Gastroesophageal sphincter (tissue), 4 donors: ENCODE measurements at regions not wholly inside any gene's neighbourhood (a gene's known extent, or its start where the extent isn't known, plus 50 kb on each side); places are given as distances from the start of the nearest gene placed in this dataset.

Source experiments
- ATAC-seq: fragments of 150-250 bp; one replicate; pipeline ENCODE4 v1.9.1; 2016; ENCODE audit warnings: mild to moderate bottlenecking, moderate library complexity
- H3K27ac ChIP-seq, 4 donors: fragments of 200-600 bp; sonication (generic) in 3 of 4; 1 replicate in 3 of 4; 2 replicates in 1 of 4; pipeline ENCODE4 v1.5.1; 2016 to 2019
- H3K27me3 ChIP-seq: fragments of 200-600 bp; sonication (generic); one replicate; pipeline ENCODE4 v1.5.1; 2019
- H3K36me3 ChIP-seq, 2 donors: fragments of 200-600 bp; sonication (generic); one replicate each; pipeline ENCODE4 v1.5.1; 2019; ENCODE audit warnings: control low read depth in 1 of 2
- H3K4me1 ChIP-seq, 3 donors: fragments of 200-600 bp; sonication (generic); 1 replicate in 2 of 3; 2 replicates in 1 of 3; pipeline ENCODE4 v1.5.1; 2016 to 2019; ENCODE audit warnings: control low read depth in 2 of 3
- H3K4me3 ChIP-seq, 2 donors: fragments of 200-600 bp; sonication (generic); one replicate each; pipeline ENCODE4 v1.5.1; 2019; ENCODE audit warnings: mild to moderate bottlenecking in 1 of 2, moderate library complexity in 1 of 2
- H3K9me3 ChIP-seq, 3 donors: fragments of 200-600 bp; sonication (generic); one replicate each; pipeline ENCODE4 v1.5.1; 2017 to 2019; ENCODE audit warnings: control low read depth in 2 of 3
- CTCF ChIP-seq, 4 experiments: fragments of 200-600 bp in 2 of 4; fragments of 450-650 bp in 2 of 4; sonication (generic) in 1 of 4; IDR thresholded peaks; one replicate each; pipeline ENCODE4 v1.5.1; 2017 to 2019; ENCODE audit warnings: antibody characterized with exemption in 4 of 4, mild to moderate bottlenecking in 2 of 4, moderate library complexity in 2 of 4
- EP300 ChIP-seq: sonication (generic); formaldehyde crosslinking; IDR thresholded peaks from one replicate; pipeline ENCODE4 v1.6.1; 2017; ENCODE audit warnings: antibody characterized with exemption, mild to moderate bottlenecking
- POLR2A ChIP-seq, 2 donors: fragments of 450-650 bp; IDR thresholded peaks; one replicate each; pipeline ENCODE4 v1.6.1; 2017; ENCODE audit warnings: antibody characterized with exemption in 2 of 2, mild to moderate bottlenecking in 2 of 2, moderate library complexity in 1 of 2
- POLR2AphosphoS5 ChIP-seq: sonication (generic); formaldehyde crosslinking; IDR thresholded peaks from one replicate; pipeline ENCODE4 v1.6.1; 2017; ENCODE audit warnings: antibody characterized with exemption
- WGBS, 2 donors: methylation state at CpG; one replicate each; pipeline ENCODE4 v1.1.5; 2018; ENCODE audit warnings: low coverage in 1 of 2; 5-methylcytosine and 5-hydroxymethylcytosine counted together

- 34 to 36% methylated on average over 3 of the region's 3 CpGs for WGBS, 2 donors
- Histone ChIP-seq H3K27me3 (no peaks in the 10 kb centered on the region), H3K36me3 (no peaks in the 10 kb centered on the region), H3K9me3 (no peaks in the 10 kb centered on the region), H3K27ac (no peak overlapping the region), H3K4me1 (peaks cover 0 to 6% (median 0%) of the 10 kb centered on the region in 3 donors), H3K4me3 (no peak overlapping the region)
- no peak for TF ChIP-seq POLR2AphosphoS5
- TF ChIP-seq CTCF (IDR thresholded peaks at IDR 0.05), result no peak
- TF ChIP-seq EP300, result no peak
- no peak for TF ChIP-seq POLR2A (IDR thresholded peaks at IDR 0.05)
- ATAC-seq, result no peak
These were observed 211.8 kb upstream of the RGMA start for GRCh38 chr15:93300796-93301195.

DNA sequence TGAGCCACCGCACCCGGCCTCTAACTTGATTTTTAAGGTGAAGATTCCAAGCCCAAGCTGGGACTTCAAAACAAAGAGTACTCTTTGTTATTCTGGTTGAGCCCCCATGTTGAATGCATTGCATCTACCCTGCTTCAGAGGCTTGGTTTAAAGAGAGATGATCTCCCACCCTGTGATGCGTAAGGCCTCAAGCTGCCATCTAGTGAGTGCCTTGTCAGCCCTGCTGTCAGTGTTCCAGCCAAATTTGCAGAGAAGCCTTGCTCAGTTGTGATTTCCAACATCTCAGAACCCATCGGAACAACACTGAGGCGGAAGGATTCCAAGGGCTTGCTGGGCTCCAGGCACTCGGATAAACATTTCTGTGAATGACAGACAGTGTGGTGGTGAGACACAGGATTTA is 210.7 kb upstream of the RGMA start:
- ATAC-seq, result no peak
- no peak for TF ChIP-seq CTCF (IDR thresholded peaks at IDR 0.05)
- no peak for TF ChIP-seq POLR2A (IDR thresholded peaks at IDR 0.05)
- TF ChIP-seq EP300, result no peak
- TF ChIP-seq POLR2AphosphoS5, result no peak
- Histone ChIP-seq H3K4me3 (no peak overlapping the region), H3K4me1 (peaks cover 0 to 6% (median 0%) of the 10 kb centered on the region in 3 donors), H3K9me3 (no peaks in the 10 kb centered on the region), H3K27ac (no peak overlapping the region), H3K27me3 (no peaks in the 10 kb centered on the region), H3K36me3 (no peaks in the 10 kb centered on the region)
- WGBS, 2 donors, result 93% methylated on average over 2 of the region's 6 CpGs; no CpG with 5 or more reads in 1 of the 2 donors

GRCh38 chr15:93298901-93299300 is 209.9 kb upstream of the RGMA start:
- no peak overlapping the region for H3K27ac ChIP-seq
- H3K36me3 ChIP-seq, result no peaks in the 10 kb centered on the region
- no peak for ATAC-seq
- H3K4me1 ChIP-seq, result peaks cover 0 to 6% (median 0%) of the 10 kb centered on the region in 3 donors
- TF ChIP-seq POLR2AphosphoS5, result no peak
- no peak for TF ChIP-seq EP300
- TF ChIP-seq POLR2A (IDR thresholded peaks at IDR 0.05), result no peak
- no peak for TF ChIP-seq CTCF (IDR thresholded peaks at IDR 0.05)
- H3K9me3 ChIP-seq, result no peaks in the 10 kb centered on the region
- WGBS, 2 donors, result 53 to 69% methylated on average over 3 to 8 of the region's 9 CpGs
- H3K27me3 ChIP-seq, result no peaks in the 10 kb centered on the region
- no peak overlapping the region for H3K4me3 ChIP-seq

DNA sequence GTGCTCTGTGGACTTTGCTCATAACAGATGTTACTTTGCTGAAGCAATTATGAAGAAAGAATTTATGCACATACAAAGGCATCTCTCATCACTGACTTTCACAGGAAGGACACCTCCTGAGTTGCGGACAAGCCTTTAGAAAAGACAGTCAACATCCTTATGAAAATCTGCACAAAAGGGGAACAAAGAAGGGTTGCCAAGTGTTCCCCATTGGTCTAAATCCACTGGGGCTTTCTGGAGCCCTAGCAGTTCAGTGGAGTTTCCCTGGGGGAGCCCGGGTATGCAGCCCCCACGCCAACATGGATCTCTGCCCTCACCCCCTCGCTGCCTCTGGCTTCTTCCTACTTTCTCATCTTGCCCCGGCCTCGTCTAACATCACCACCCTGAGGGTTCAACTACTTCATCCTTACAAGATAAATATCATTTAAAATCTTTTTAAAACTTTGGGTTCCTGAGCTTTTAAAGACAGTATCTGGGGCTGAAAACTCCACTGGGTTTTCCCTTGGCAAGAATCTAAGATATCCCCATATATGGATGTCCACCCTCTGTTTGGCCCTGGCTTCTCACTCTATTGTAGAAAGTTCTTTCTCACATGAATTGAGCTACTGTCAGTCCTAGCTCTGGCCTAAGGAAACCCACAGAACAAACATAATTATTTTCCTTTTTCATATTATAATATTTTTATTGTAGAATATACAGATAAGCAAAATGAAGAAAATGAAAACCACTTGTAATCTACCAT is 207.9 kb upstream of the RGMA start:
- Histone ChIP-seq H3K36me3 (no peaks in the 10 kb centered on the region), H3K27me3 (no peaks in the 10 kb centered on the region), H3K9me3 (no peaks in the 10 kb centered on the region), H3K4me3 (no peak overlapping the region), H3K4me1 (peaks cover 0 to 6% (median 0%) of the 10 kb centered on the region in 3 donors), H3K27ac (no peak overlapping the region)
- TF ChIP-seq EP300, result no peak
- no peak for TF ChIP-seq POLR2A (IDR thresholded peaks at IDR 0.05)
- TF ChIP-seq POLR2AphosphoS5, result no peak
- TF ChIP-seq CTCF (IDR thresholded peaks at IDR 0.05), result no peak
- WGBS, 2 donors, result 48 to 53% methylated on average over 5 of the region's 6 CpGs
- no peak for ATAC-seq

DNA sequence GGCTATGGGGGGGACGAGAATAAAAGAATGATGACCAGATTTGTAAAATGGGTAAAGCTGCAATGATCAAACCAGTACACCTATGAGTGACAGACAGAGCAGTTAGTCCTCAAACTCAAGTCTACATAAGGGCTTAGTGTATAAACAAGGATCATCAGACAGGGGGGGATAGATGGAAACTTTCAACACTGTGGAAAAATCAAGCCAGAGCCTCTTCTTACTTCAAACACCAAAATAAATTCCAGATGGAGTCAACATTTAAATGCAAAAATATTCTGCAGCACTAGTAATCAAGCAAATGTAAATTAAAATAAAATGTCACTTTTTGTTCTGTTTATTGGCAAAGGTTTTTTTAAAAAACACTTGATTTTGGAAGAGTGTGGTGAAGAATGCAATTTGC is 205.9 kb upstream of the RGMA start:
- no peak for ATAC-seq
- WGBS, 2 donors, result 85% methylated on average over 1 of the region's 1 CpG; no CpG with 5 or more reads in 1 of the 2 donors
- no peak overlapping the region for H3K4me3 ChIP-seq
- H3K27ac ChIP-seq, result no peak overlapping the region
- TF ChIP-seq POLR2AphosphoS5, result no peak
- no peak for TF ChIP-seq CTCF (IDR thresholded peaks at IDR 0.05)
- no peaks in the 10 kb centered on the region for H3K36me3 ChIP-seq
- no peaks in the 10 kb centered on the region for H3K9me3 ChIP-seq
- no peaks in the 10 kb centered on the region for H3K27me3 ChIP-seq
- peaks cover 0 to 6% (median 0%) of the 10 kb centered on the region in 3 donors for H3K4me1 ChIP-seq
